SU-DHL-6 (cell line): ENCODE measurements at regions not wholly inside any gene's neighbourhood (a gene's known extent, or its start where the extent isn't known, plus 50 kb on each side); places are given as distances from the start of the nearest gene placed in this dataset.

Experiments
- H2AFZ ChIP-seq: fragments of 200-600 bp; sonication (generic); 2 replicates; pipeline ENCODE4 v1.6.1; 2014; ENCODE audit warnings: low read depth, mild to moderate bottlenecking, moderate library complexity, mixed read lengths, antibody characterized with exemption, low read length; ENCODE audit not compliant: severe bottlenecking
- H3F3A ChIP-seq: fragments of 200-600 bp; shearing (Covaris generic); 2 replicates; pipeline ENCODE4 v1.6.0; 2016; ENCODE audit warnings: antibody characterized with exemption, mild to moderate bottlenecking; ENCODE audit not compliant: insufficient read depth
- H3K27ac ChIP-seq: fragments of 200-600 bp; sonication (generic); 2 replicates; pipeline ENCODE4 v1.5.1; 2016; ENCODE audit warnings: low read depth, mild to moderate bottlenecking, low read length, moderate library complexity, mixed read lengths
- H3K27me3 ChIP-seq: fragments of 200-600 bp; sonication (generic), shearing (Covaris generic); 2 replicates; pipeline ENCODE4 v1.6.0; 2014; ENCODE audit warnings: mild to moderate bottlenecking, low read length
- H3K36me3 ChIP-seq: fragments of 200-600 bp; sonication (generic); 2 replicates; pipeline ENCODE4 v1.6.1; 2014; ENCODE audit warnings: mild to moderate bottlenecking, low read length, mixed read lengths
- H3K4me2 ChIP-seq: fragments of 300-600, 200-600 bp; shearing (Covaris generic), sonication (generic); 2 replicates; pipeline ENCODE4 v1.6.0; 2014; ENCODE audit warnings: low read length, low read depth, mild to moderate bottlenecking; ENCODE audit not compliant: poor library complexity, severe bottlenecking
- H3K4me3 ChIP-seq: fragments of 200-600 bp; sonication (generic); 2 replicates; pipeline ENCODE4 v1.5.1; 2014; ENCODE audit warnings: antibody characterized with exemption, low read length, mild to moderate bottlenecking, mixed read lengths; ENCODE audit not compliant: insufficient read depth, poor library complexity, severe bottlenecking
- H3K79me2 ChIP-seq: fragments of 200-600 bp; sonication (generic); 2 replicates; pipeline ENCODE4 v1.6.1; 2014; ENCODE audit warnings: mild to moderate bottlenecking, low read length, moderate library complexity; ENCODE audit not compliant: insufficient read depth
- H3K9ac ChIP-seq: fragments of 200-600 bp; sonication (generic); 2 replicates; pipeline ENCODE4 v1.7.0; 2014; ENCODE audit warnings: mild to moderate bottlenecking, low read length
- H3K9me2 ChIP-seq: fragments of 200-600 bp; sonication (generic); replicated peaks from 2 replicates; pipeline ENCODE4 v1.6.1; 2014; ENCODE audit warnings: low read length; ENCODE audit not compliant: insufficient read depth
- H3K9me3 ChIP-seq: fragments of 200-600 bp; sonication (generic); 2 replicates; pipeline ENCODE4 v1.6.1; 2014; ENCODE audit warnings: low read length, mixed read lengths; ENCODE audit not compliant: insufficient read depth
- H4K20me1 ChIP-seq: fragments of 200-600 bp; sonication (generic); 2 replicates; pipeline ENCODE4 v1.6.1; 2014; ENCODE audit warnings: low read depth, mild to moderate bottlenecking, antibody characterized with exemption, low read length, moderate library complexity, mixed read lengths
- EZH2phosphoT487 ChIP-seq: fragments of 200-600 bp; sonication (generic), shearing (Covaris generic); conservative IDR thresholded peaks from 2 replicates; pipeline ENCODE4 v1.6.1; 2018; ENCODE audit warnings: mild to moderate bottlenecking, antibody characterized with exemption, low read length, moderate library complexity, mixed read lengths
- TF ChIP-seq, protein P1 (sequence below): fragments of 200-600 bp; sonication (generic); IDR thresholded peaks from one replicate; pipeline ENCODE4 v1.5.1; 2017; ENCODE audit warnings: antibody characterized with exemption, mild to moderate bottlenecking, low read length, moderate library complexity; ENCODE audit not compliant: insufficient read depth, poor library complexity, severe bottlenecking

DNA sequence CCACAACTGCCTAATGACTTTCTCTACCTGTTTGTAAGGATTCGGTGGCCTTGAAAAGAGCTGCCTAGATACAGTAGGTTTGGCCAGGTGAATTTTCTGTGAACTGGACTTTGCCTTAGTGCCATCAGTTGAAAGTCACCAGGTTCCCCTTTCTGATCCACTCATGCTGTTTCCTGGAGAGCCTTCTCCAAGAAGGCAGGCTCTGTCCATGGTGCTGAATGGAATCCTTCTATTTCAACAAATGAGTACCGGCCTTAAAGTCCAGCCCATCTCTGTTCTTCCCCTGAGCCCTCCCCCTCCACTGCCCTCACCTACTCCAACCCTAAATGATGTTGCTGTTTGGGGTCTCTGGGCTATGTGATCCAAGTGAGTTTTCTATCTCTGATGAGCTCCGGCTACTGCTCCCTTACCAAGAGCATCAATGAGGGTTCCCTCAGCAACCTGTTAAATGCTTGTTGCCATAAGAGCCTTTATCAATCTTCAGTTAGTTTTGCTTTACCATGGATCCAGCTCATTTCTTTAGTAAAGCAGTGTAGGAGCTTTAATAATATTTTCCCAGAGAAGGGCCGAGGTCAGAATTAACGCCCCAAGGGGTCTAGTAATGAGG, 500.4 kb downstream of the PTPRU start:
- Histone ChIP-seq H3K9me3 (no peaks in the 10 kb centered on the region), H3K27ac (no peak overlapping the region), H4K20me1 (no peaks in the 10 kb centered on the region)

DNA sequence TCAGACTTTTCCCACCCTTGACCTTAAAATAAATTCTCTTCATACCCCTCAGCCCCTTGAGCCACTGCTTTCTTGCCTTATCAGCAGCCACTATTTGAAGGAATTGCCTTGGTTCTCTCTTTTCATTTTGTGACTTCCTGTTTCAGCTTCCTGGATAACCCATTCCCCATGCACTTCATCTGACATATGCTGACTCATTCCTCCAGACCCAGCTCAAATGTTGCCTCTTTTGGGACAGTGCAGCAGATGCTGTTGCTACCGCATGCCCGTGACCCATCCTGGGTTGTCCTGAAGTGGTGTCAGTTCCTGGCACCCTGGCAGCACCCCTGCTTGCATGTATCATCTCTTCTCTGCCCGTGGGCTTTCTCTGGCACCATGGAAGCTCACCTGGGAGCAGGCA, 496.1 kb downstream of the PTPRU start:
- no peaks in the 10 kb centered on the region for H3K36me3 ChIP-seq
- no peaks in the 10 kb centered on the region for H3K27me3 ChIP-seq
- no peaks in the 10 kb centered on the region for H3K9me3 ChIP-seq
- H2AFZ ChIP-seq: no peak overlapping the region
- no peak overlapping the region for H3K9ac ChIP-seq
- TF ChIP-seq EZH2phosphoT487: no peak
- TF ChIP-seq, protein P1, sequence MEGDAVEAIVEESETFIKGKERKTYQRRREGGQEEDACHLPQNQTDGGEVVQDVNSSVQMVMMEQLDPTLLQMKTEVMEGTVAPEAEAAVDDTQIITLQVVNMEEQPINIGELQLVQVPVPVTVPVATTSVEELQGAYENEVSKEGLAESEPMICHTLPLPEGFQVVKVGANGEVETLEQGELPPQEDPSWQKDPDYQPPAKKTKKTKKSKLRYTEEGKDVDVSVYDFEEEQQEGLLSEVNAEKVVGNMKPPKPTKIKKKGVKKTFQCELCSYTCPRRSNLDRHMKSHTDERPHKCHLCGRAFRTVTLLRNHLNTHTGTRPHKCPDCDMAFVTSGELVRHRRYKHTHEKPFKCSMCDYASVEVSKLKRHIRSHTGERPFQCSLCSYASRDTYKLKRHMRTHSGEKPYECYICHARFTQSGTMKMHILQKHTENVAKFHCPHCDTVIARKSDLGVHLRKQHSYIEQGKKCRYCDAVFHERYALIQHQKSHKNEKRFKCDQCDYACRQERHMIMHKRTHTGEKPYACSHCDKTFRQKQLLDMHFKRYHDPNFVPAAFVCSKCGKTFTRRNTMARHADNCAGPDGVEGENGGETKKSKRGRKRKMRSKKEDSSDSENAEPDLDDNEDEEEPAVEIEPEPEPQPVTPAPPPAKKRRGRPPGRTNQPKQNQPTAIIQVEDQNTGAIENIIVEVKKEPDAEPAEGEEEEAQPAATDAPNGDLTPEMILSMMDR: no peak
- H4K20me1 ChIP-seq: no peaks in the 10 kb centered on the region
- no peak overlapping the region for H3K4me3 ChIP-seq
- H3K79me2 ChIP-seq: no peaks in the 10 kb centered on the region
- no peaks in the 10 kb centered on the region for H3F3A ChIP-seq
- no peak overlapping the region for H3K4me2 ChIP-seq
- no peak overlapping the region for H3K27ac ChIP-seq
- H3K9me2 ChIP-seq: no peaks in the 10 kb centered on the region

More for the DNA sequence above, 500.4 kb downstream of the PTPRU start:
- H2AFZ ChIP-seq: no peak overlapping the region
- H3K9ac ChIP-seq: no peak overlapping the region
- no peaks in the 10 kb centered on the region for H3F3A ChIP-seq
- H3K9me2 ChIP-seq: no peaks in the 10 kb centered on the region
- no peak for TF ChIP-seq EZH2phosphoT487
- TF ChIP-seq, protein P1: no peak
- H3K4me3 ChIP-seq: no peak overlapping the region
- H3K4me2 ChIP-seq: no peak overlapping the region
- no peaks in the 10 kb centered on the region for H3K79me2 ChIP-seq
- H3K27me3 ChIP-seq: no peaks in the 10 kb centered on the region
- no peaks in the 10 kb centered on the region for H3K36me3 ChIP-seq

DNA sequence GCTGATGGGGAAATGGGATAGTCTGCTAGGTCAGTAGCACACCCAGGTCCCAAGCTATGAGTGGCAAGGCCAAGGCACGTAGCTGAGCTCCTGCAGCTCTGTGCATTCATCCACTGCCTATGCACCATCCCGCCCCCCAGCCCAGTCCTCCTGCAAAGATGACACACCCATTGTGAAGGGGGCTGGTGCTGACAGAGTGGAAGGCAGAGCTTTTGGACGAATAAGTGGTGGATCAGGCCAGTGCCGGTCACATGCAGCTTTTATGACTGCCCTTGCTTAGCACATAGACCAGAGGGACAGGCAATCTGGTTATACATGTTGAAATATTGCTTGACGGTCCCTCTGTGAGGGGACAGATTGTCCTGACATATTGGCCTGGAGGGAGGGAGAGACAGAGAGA, 494.3 kb downstream of the PTPRU start:
- no peak for TF ChIP-seq EZH2phosphoT487
- TF ChIP-seq, protein P1: no peak
- H3K4me3 ChIP-seq: no peak overlapping the region

More for the DNA sequence above, 494.3 kb downstream of the PTPRU start:
- no peaks in the 10 kb centered on the region for H3F3A ChIP-seq
- H3K36me3 ChIP-seq: no peaks in the 10 kb centered on the region
- H3K27me3 ChIP-seq: no peaks in the 10 kb centered on the region
- H2AFZ ChIP-seq: no peak overlapping the region
- no peaks in the 10 kb centered on the region for H4K20me1 ChIP-seq
- no peak overlapping the region for H3K4me2 ChIP-seq
- no peak overlapping the region for H3K27ac ChIP-seq
- no peaks in the 10 kb centered on the region for H3K79me2 ChIP-seq
- H3K9me2 ChIP-seq: no peaks in the 10 kb centered on the region
- H3K9ac ChIP-seq: no peak overlapping the region
- H3K9me3 ChIP-seq: no peaks in the 10 kb centered on the region
